ENCODE measurements at regions not wholly inside any gene's neighbourhood (a gene's known extent, or its start where the extent isn't known, plus 50 kb on each side); places are given as distances from the start of the nearest gene placed in this dataset.

DNA sequence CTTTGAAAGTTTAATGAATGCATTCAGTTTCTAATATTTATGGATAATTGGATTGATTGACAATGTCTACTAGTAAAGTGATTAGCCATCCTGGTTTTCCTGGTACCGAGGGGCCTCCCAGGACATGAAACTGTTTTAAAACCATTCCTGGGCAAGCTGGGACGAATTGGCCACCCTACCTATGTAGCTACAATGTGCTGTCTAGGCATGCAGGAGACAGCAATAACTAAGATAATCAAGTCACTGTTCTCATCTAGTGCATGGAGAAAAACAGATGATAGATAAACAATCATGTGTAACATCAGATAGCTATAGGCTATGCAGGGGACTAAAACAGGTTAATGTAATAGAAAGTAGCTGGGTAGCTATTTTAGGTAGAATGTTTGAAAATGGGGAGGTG lies 67.1 kb downstream of the PMAIP1 start:
- Mint-ChIP-seq H3K36me3 (ENCODE audit: low read depth) (no peaks in the 10 kb centered on the region), H3K4me3 (no peak overlapping the region), H3K27ac (no peak overlapping the region), H3K27me3 (peaks cover 21% of the 10 kb centered on the region), H3K4me1 (peaks cover 9% of the 10 kb centered on the region), H3K9me3 (no peaks in the 10 kb centered on the region)
- CTCF ChIA-PET = interaction anchor here (0.6 kb wide), 1 partner anchor 36 kb away, joined by 3 read pairs; no protein-coding TSS in a partner anchor
- POLR2A ChIA-PET = no interaction called here
- no peak for DNase-seq

DNA sequence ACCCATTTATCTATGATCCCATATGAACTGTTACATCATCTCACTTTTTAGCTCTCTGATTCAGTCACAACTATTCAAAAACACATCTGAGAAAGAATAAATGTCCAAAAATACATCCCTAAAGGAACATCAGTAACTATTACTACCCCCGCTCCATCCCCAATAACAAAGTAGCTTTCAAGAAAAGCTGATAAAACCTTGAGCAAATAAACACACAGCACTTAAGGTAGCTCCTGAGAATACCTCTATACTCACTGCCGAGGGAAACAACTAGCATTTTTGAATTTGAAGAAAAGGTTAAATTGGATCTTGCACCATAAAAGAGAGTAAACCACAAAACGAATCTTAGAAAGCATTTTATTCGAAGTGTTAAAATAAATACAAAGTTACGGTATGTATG lies 63.4 kb downstream of the PMAIP1 start:
- Mint-ChIP-seq H3K4me3 (no peak overlapping the region), H3K27ac (no peak overlapping the region), H3K27me3 (peaks cover 18% of the 10 kb centered on the region), H3K4me1 (peaks cover 8% of the 10 kb centered on the region), H3K9me3 (no peaks in the 10 kb centered on the region), H3K36me3 (ENCODE audit: low read depth) (no peaks in the 10 kb centered on the region)
- ChIA-PET CTCF (no interaction called here), POLR2A (no interaction called here)
- no peak for DNase-seq

DNA sequence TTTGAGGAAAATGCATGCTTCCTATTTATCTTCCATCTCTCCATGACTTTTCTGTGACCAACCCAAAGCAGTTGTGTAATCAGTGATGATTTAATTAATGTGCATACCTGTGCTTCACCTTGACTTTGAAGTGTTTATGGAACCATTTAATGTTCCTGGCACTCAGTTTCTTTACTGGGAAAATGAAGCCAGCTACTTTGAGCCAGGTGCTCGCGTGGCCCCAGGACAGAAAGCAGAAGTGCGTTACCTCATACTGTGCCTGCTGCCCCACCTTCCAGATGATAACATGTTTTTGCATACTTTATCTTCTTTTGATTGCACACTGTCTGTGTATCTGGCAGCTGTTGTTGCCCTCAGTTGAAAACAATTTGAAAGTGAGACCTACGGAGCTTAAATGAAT lies 61.3 kb downstream of the PMAIP1 start:
- Mint-ChIP-seq H3K27me3 (peaks cover 15% of the 10 kb centered on the region), H3K9me3 (no peaks in the 10 kb centered on the region), H3K4me3 (no peak overlapping the region), H3K4me1 (peaks cover 12% of the 10 kb centered on the region), H3K36me3 (ENCODE audit: low read depth) (no peaks in the 10 kb centered on the region), H3K27ac (no peak overlapping the region)
- CTCF ChIA-PET = interaction anchor here (1.2 kb wide), 1 partner anchor 124 kb away, joined by 3 read pairs; no protein-coding TSS in a partner anchor
- POLR2A ChIA-PET = no interaction called here
- DNase-seq = no peak

DNA sequence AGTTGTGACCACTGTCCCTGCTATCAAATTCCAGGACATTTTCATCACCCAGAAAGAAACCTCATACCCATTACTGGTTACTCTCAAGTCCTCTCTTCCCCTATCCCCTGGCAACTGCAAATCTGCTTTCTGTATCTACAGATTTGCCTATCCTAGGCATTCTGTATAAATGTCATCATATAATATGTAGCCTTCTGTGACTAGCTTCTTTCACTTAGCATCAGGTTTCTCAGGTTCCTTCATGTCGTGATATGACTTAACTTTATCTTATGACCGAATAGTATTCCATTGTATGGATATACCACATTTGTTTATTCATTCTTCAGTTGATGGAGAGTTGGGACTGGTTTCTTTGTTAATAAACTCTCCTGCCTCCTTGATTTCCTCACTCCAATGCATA lies 60.5 kb downstream of the PMAIP1 start:
- Mint-ChIP-seq H3K27ac (no peak overlapping the region), H3K4me3 (no peak overlapping the region)

DNA sequence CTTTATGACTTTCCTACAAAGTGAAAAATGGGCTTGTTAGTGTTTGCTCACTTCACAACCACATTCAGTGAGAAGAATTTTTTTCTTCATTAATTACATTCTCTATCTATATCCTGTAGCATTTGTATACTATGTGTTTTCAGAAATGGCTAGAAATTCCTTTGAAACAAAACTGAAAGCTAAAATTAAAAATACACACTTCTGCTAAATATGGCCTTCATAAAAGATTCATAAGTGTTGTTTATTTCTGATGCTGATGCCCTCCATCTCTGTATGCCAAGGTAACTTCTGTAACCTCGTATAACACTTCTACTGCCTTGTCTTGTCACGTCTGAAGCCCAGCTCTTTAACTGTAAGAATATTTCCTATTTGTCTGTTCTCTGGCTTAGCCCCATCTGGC lies 59.8 kb downstream of the PMAIP1 start:
- no peak overlapping the region for H3K27ac Mint-ChIP-seq
- H3K4me3 Mint-ChIP-seq = no peak overlapping the region
- ChIA-PET CTCF (no interaction called here), POLR2A (interaction anchor here (2.0 kb wide), 1 partner anchor 59 kb away, joined by 4 read pairs; no protein-coding TSS in a partner anchor)
- no peak for DNase-seq
- no peaks in the 10 kb centered on the region for H3K36me3 Mint-ChIP-seq (ENCODE audit: low read depth)
- H3K9me3 Mint-ChIP-seq = no peaks in the 10 kb centered on the region
- peaks cover 5% of the 10 kb centered on the region for H3K27me3 Mint-ChIP-seq
- H3K4me1 Mint-ChIP-seq = peaks cover 17% of the 10 kb centered on the region

More for the DNA sequence above, 60.5 kb downstream of the PMAIP1 start:
- ChIA-PET CTCF (no interaction called here), POLR2A (no interaction called here)
- Mint-ChIP-seq H3K36me3 (ENCODE audit: low read depth) (no peaks in the 10 kb centered on the region), H3K4me1 (peaks cover 12% of the 10 kb centered on the region), H3K27me3 (peaks cover 9% of the 10 kb centered on the region), H3K9me3 (no peaks in the 10 kb centered on the region)
- DNase-seq = no peak

DNA sequence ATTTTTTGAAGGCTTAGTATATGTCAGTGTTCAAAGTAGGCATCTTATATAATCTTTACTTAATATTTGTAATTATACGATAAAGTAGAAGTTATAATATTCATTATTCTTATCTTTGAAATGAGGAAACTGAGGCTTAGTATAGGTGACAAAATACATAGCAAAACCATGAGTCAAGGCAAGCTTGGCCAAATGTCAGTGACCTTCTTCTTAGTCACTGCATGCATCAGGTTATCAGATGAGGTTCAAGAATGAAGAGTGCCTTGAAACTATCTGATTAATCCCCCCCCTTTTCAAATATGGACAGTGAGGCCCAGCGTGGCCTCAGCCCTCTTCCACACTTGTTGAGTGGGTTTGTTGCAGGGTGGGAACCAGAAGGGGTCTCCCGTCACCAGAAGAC lies 59.3 kb downstream of the PMAIP1 start:
- CTCF ChIA-PET = no interaction called here
- Mint-ChIP-seq H3K27me3 (peaks cover 4% of the 10 kb centered on the region), H3K4me3 (no peak overlapping the region), H3K4me1 (peaks cover 21% of the 10 kb centered on the region), H3K9me3 (no peaks in the 10 kb centered on the region), H3K36me3 (ENCODE audit: low read depth) (no peaks in the 10 kb centered on the region), H3K27ac (no peak overlapping the region)
- DNase-seq = no peak
- POLR2A ChIA-PET = interaction anchor here (2.0 kb wide), 1 partner anchor 58 kb away, joined by 4 read pairs; no protein-coding TSS in a partner anchor

DNA sequence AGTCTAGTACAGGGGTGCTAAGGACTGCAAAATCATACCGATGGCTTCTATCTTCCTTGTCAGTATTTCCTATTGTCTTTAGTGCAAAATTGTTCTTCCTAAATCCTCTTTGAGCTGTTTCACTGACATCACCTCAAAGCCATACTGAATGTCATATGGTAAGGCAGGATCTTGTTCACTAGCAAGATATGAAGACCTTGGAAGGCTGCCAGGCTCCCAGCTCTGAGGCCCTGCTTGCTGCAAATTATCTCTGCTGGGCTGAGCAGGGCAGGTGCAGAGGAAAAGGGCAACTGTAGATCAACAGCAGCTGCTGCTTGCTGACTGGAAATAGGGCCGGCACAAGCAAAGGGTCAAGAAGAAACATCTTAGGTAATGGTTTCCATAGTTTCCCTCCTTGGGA lies 58.2 kb downstream of the PMAIP1 start:
- no peak overlapping the region for H3K27ac Mint-ChIP-seq
- POLR2A ChIA-PET = interaction anchor here (2.0 kb wide), 1 partner anchor 57 kb away, joined by 4 read pairs; no protein-coding TSS in a partner anchor

DNA sequence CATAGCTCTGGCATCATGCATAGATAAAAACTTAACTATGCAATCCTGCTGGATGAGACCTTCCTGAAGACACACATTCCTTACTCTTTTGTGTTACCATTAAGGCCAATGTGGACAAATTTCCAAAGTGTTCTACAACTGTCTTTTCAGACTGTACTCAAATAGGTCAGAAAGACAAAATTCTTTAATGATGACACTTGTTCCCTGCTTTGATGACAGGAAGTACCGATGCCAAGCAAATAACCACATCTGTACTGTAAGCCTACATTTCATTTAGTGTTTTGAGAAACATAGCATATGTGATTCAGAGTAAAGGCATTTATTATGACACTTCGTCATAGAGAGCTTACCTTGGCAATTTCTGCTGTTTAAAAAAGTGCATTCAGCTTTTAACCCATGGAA lies 55.0 kb downstream of the PMAIP1 start:
- ChIA-PET POLR2A (interaction anchor here (1.5 to 3.4 kb wide), 2 partner anchors 11 to 54 kb away, joined by 3 to 22 read pairs; partner anchors contain the start of gene PMAIP1), CTCF (interaction anchor here (1.3 kb wide), 1 partner anchor 54 kb away, joined by 3 read pairs; no protein-coding TSS in a partner anchor)
- no peak overlapping the region for H3K27ac Mint-ChIP-seq
- no peaks in the 10 kb centered on the region for H3K36me3 Mint-ChIP-seq (ENCODE audit: low read depth)
- H3K9me3 Mint-ChIP-seq = no peaks in the 10 kb centered on the region
- DNase-seq = no peak
- peaks cover 49% of the 10 kb centered on the region for H3K4me1 Mint-ChIP-seq
- H3K27me3 Mint-ChIP-seq = no peaks in the 10 kb centered on the region
- H3K4me3 Mint-ChIP-seq = no peak overlapping the region

More for the DNA sequence above, 58.2 kb downstream of the PMAIP1 start:
- Mint-ChIP-seq H3K27me3 (no peaks in the 10 kb centered on the region), H3K4me3 (no peak overlapping the region), H3K4me1 (peaks cover 29% of the 10 kb centered on the region), H3K9me3 (no peaks in the 10 kb centered on the region), H3K36me3 (ENCODE audit: low read depth) (no peaks in the 10 kb centered on the region)
- CTCF ChIA-PET = no interaction called here
- DNase-seq = no peak

DNA sequence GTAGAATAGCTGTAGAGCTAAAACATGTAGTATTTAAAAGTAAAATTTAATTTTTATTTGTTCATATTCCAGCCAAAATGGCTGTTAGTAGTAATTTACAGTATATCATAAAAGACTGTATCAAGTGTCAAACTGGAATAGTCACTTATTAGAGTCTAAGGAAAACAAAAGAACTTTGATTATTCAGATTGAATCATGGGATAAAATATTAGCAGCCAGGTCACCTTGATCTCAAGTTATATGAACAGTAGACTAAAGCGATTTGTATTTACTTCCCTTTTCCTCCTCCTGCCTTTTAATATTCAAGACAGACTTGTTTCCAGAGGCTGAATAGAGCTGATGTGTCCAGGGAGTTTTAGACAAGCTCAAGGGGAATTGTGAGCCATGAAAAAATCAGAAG lies 54.4 kb downstream of the PMAIP1 start:
- peaks cover 46% of the 10 kb centered on the region for H3K4me1 Mint-ChIP-seq
- H3K4me3 Mint-ChIP-seq = no peak overlapping the region
- CTCF ChIA-PET = interaction anchor here (1.1 to 1.3 kb wide), 3 partner anchors 51 to 55 kb away, joined by 3 read pairs; no protein-coding TSS in a partner anchor
- H3K27me3 Mint-ChIP-seq = no peaks in the 10 kb centered on the region
- H3K36me3 Mint-ChIP-seq (ENCODE audit: low read depth) = no peaks in the 10 kb centered on the region
- DNase-seq = no peak
- POLR2A ChIA-PET = interaction anchor here (0.9 to 3.4 kb wide), 3 partner anchors 12 to 118 kb away, joined by 3 to 22 read pairs (median 3); partner anchors contain the start of gene PMAIP1
- H3K9me3 Mint-ChIP-seq = no peaks in the 10 kb centered on the region
- H3K27ac Mint-ChIP-seq = no peak overlapping the region
